ENCODE measurements at regions not wholly inside any gene's neighbourhood (a gene's known extent, or its start where the extent isn't known, plus 50 kb on each side); places are given as distances from the start of the nearest gene placed in this dataset.

GRCh38 chr12:131577766-131578165 lies 133.1 kb upstream of the SFSWAP start:
- TF ChIP-seq CTCF (IDR thresholded peaks at IDR 0.05) (no peak), POLR2A (IDR thresholded peaks at IDR 0.05) (no peak)
